COLO668 (cell line): ENCODE measurements at regions not wholly inside any gene's neighbourhood (a gene's known extent, or its start where the extent isn't known, plus 50 kb on each side); places are given as distances from the start of the nearest gene placed in this dataset.

Source experiments
- DNase-seq: peaks from one replicate; lab custom pipeline; 2025; ENCODE audit not compliant: unreplicated experiment; lab: John Stamatoyannopoulos, UW

DNA sequence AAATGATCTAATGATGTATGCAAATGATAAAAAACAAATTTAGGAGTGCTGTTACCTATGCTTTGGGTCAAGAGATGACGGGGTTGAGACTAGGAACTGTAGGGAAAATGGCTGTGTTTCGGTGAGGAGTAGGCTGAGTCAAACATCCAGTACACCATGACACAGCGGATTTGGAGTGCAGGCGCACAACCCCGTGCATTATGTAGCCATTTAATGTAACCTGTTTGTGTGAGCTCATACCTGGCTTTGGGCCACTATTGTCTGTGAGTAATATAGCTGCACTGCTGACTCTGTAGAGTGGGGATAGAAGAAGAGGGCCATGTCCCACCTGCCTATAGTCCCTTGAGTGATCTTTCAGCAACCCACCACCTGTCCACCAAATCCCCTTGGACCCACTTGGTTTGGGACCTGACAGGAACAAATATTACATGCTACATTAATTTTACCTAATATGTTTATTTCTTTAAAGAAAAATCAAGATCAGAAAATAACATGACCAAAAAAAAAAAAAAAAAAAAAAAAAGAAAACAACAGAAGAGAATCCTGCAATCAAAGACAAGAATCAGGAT is 95.5 kb upstream of the KLHL1 start:
- peak; percentile 66 for DNase-seq

DNA sequence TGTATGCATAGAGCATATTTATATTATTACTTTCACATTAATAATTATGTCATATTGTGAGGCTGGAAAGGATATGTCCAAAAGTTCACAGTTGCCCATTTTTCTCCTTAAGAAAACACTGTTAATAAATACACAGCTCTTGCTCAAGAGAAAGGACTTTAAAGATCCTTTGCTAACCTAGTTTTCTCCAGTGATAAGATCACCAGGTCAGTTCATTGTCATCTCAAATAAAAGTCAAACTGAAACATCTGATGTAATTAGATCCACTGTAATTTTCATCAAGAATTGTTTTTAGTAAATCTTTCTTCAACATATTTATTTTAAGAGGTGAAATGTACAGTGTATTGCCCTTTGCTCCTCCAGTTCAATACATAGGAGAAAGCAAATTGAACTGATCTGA is 82.8 kb upstream of the KLHL1 start:
- no peak for DNase-seq

DNA sequence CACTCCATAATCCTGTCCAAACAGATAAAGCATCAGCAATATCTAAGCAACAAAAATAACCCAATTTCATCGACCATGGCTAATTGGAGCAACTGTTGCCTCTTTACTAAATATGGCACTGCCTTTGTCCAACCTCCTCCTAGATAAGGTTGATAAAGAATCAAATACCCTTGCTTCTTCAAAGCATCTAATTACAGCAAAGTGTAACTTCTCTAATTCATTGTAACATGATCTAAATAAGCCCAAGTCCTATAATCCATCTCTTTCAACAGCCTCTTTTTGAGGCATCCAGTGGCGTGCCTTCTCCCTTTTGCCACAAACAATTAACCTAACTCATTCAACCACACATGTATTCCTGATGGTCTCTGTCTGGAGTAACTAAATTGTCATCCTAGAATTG is 81.7 kb upstream of the KLHL1 start:
- DNase-seq = no peak

DNA sequence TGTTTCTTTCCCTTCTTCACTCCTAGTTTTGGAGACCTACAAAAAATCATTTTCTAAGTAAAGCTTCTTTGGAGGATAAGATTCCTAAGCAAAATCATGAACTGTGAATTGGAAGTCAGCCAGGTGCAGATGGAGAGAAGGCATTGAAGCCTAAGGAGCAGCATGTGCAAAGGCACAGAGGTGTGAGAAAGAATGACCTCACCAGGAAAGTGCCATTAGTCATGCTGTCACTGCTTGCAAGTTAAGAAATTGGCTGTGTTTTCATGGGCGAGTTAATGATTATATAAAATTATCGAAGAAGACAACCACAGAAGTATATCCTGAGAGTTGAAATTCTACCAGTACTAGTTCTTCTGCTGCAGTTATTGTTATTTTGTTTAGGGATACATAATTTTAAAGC is 80.3 kb upstream of the KLHL1 start:
- no peak for DNase-seq

DNA sequence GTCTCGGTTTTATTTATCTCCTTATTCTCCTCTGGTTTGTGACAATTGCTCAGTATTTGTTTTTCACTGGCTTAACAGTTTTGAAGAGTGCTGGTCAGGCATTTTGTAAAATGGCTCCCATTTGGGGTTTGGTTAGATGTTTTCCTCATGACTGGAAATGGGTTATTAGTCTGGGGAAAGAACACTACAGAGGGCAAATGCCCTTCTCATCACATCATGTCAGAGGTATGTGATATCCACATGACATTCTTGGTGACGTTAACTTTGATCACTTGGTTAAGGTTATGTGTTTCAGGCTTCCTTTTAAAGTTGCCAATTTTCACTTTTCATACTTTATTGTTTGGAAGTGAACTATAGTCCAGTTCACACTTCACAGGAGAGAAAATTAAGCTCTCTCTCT is 74.8 kb upstream of the KLHL1 start:
- no peak for DNase-seq
